Neural cell (in vitro differentiated cells): ENCODE measurements at regions not wholly inside any gene's neighbourhood (a gene's known extent, or its start where the extent isn't known, plus 50 kb on each side); places are given as distances from the start of the nearest gene placed in this dataset.
"Not testable (repeated sequence)": the region's sequence is repeated elsewhere in the genome, so short reads cannot be mapped to it uniquely, and the experiment has no call there.

ENCODE experiments used
- H2AFZ ChIP-seq: fragments of 200-600, 300-800 bp; sonication (generic), shearing (Covaris generic); 2 replicates; pipeline ENCODE4 v1.6.0; 2014; ENCODE audit warnings: low read depth, mild to moderate bottlenecking, antibody characterized with exemption, low read length, moderate library complexity
- H3F3A ChIP-seq: fragments of 200-600 bp; shearing (Covaris generic); 2 replicates; pipeline ENCODE4 v1.6.1; 2016; ENCODE audit warnings: mild to moderate bottlenecking, moderate library complexity, mixed read lengths, antibody characterized with exemption, low read length; ENCODE audit not compliant: insufficient read depth, poor library complexity, severe bottlenecking
- H3K27ac ChIP-seq: fragments of 200-600, 300-800 bp; sonication (generic), shearing (Covaris generic); 2 replicates; pipeline ENCODE4 v1.5.1; 2014; ENCODE audit warnings: mild to moderate bottlenecking, low read length, moderate library complexity
- H3K27me3 ChIP-seq: fragments of 300-800, 200-600 bp; sonication (generic), shearing (Covaris generic); 2 replicates; pipeline ENCODE4 v1.6.0; 2014; ENCODE audit warnings: mild to moderate bottlenecking, low read depth, low read length, moderate library complexity; ENCODE audit not compliant: insufficient read depth
- H3K36me3 ChIP-seq: fragments of 300-800, 200-600 bp; sonication (generic), shearing (Covaris generic); 2 replicates; pipeline ENCODE4 v1.5.1; 2014; ENCODE audit warnings: mild to moderate bottlenecking, antibody characterized with exemption, low read length, moderate library complexity; ENCODE audit not compliant: insufficient read depth
- H3K4me2 ChIP-seq: fragments of 300-800, 200-600 bp; sonication (generic), shearing (Covaris generic); 2 replicates; pipeline ENCODE4 v1.6.0; 2014; ENCODE audit warnings: mild to moderate bottlenecking, low read length
- H3K4me3 ChIP-seq: fragments of 300-800, 200-600 bp; sonication (generic), shearing (Covaris generic); 2 replicates; pipeline ENCODE4 v1.5.1; 2014; ENCODE audit warnings: mild to moderate bottlenecking, low read length, moderate library complexity
- H3K79me2 ChIP-seq: fragments of 200-600 bp; shearing (Covaris generic); replicated peaks from 2 replicates; pipeline ENCODE4 v1.6.0; 2014; ENCODE audit warnings: mild to moderate bottlenecking, low read length, moderate library complexity; ENCODE audit not compliant: insufficient read depth
- H3K9ac ChIP-seq: fragments of 300-800, 200-600 bp; sonication (generic), shearing (Covaris generic); 2 replicates; pipeline ENCODE4 v1.6.1; 2016; ENCODE audit warnings: mild to moderate bottlenecking, low read length, mixed read lengths
- H3K9me2 ChIP-seq: fragments of 200-600 bp; shearing (Covaris generic); 2 replicates; pipeline ENCODE4 v1.6.1; 2016; ENCODE audit warnings: mild to moderate bottlenecking, low read length, mixed read lengths; ENCODE audit not compliant: insufficient read depth
- H3K9me3 ChIP-seq: fragments of 200-600, 300-800 bp; sonication (generic), shearing (Covaris generic); 2 replicates; pipeline ENCODE4 v1.6.1; 2016; ENCODE audit warnings: mild to moderate bottlenecking, mixed run types, low read length, moderate library complexity, mixed read lengths
- H4K20me1 ChIP-seq: fragments of 200-600 bp; shearing (Covaris generic); 2 replicates; pipeline ENCODE4 v1.6.1; 2016; ENCODE audit warnings: mild to moderate bottlenecking, mixed run types; ENCODE audit not compliant: insufficient read depth
- CTCF ChIP-seq: fragments of 450-650 bp; IDR thresholded peaks from 2 replicates; pipeline ENCODE4 v1.5.1; 2014; ENCODE audit warnings: antibody characterized with exemption, mild to moderate bottlenecking, moderate library complexity; ENCODE audit not compliant: poor library complexity, severe bottlenecking
- EP300 ChIP-seq: fragments of 450-650 bp; conservative IDR thresholded peaks from 2 replicates; pipeline ENCODE4 v1.6.1; 2014; ENCODE audit warnings: antibody characterized with exemption, mild to moderate bottlenecking, moderate library complexity; ENCODE audit not compliant: poor library complexity, severe bottlenecking
- EZH2 ChIP-seq: fragments of 200-600, 300-800 bp; shearing (Covaris generic), sonication (generic); IDR thresholded peaks from 2 replicates; pipeline ENCODE4 v1.6.1; 2014; ENCODE audit warnings: antibody characterized with exemption, low read length, borderline replicate concordance, mild to moderate bottlenecking; ENCODE audit not compliant: insufficient read depth, poor library complexity, severe bottlenecking
- MXI1 ChIP-seq: fragments of 450-650 bp; conservative IDR thresholded peaks from 2 replicates; pipeline ENCODE4 v1.6.1; 2014; ENCODE audit warnings: antibody characterized with exemption, mild to moderate bottlenecking; ENCODE audit not compliant: poor library complexity, severe bottlenecking
- POLR2AphosphoS5 ChIP-seq: IDR thresholded peaks from 2 replicates; pipeline ENCODE4 v1.6.1; 2012
- RAD21 ChIP-seq: fragments of 450-650 bp; conservative IDR thresholded peaks from 2 replicates; pipeline ENCODE4 v1.6.1; 2014; ENCODE audit warnings: antibody characterized with exemption, mild to moderate bottlenecking, moderate library complexity
- SMC3 ChIP-seq: fragments of 450-650 bp; conservative IDR thresholded peaks from 2 replicates; pipeline ENCODE4 v1.6.1; 2014; ENCODE audit warnings: antibody characterized with exemption, mild to moderate bottlenecking, moderate library complexity; ENCODE audit not compliant: poor library complexity
- TAF1 ChIP-seq: IDR thresholded peaks from 2 replicates; pipeline ENCODE4 v1.6.1; 2012; ENCODE audit warnings: low read depth
- TF ChIP-seq, protein P1 (sequence below): IDR thresholded peaks from 2 replicates; pipeline ENCODE4 v1.6.1; 2012; ENCODE audit warnings: borderline replicate concordance

DNA sequence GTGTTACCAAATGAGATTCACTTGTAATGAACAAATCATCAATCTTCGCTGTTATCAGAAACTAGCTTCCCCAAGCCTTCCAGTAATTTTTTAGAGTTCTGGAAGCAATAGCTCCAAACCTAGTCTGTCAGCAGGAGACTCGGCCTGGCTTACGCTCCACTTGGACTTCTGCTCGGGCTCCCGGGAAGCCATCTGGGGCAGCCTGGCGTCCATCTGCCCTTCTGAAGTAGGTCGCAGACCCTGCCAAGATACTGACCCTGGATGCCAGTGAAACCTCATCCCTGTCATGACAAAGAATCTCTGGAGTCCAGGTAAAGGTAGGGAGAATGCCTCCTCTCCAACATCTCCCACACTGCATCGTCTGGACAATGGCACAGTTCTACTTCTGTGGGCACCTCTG, 493.8 kb upstream of the ZFP42 start:
- Histone ChIP-seq H3K9me2 (no peaks in the 10 kb centered on the region), H3K9ac (no peak overlapping the region), H3K27me3 (no peaks in the 10 kb centered on the region), H2AFZ (no peak overlapping the region), H4K20me1 (no peaks in the 10 kb centered on the region), H3K4me3 (no peak overlapping the region), H3K4me2 (no peak overlapping the region), H3K27ac (no peak overlapping the region), H3F3A (no peaks in the 10 kb centered on the region), H3K79me2 (no peaks in the 10 kb centered on the region), H3K36me3 (no peaks in the 10 kb centered on the region), H3K9me3 (no peaks in the 10 kb centered on the region)
- TF ChIP-seq CTCF, result no peak
- no peak for TF ChIP-seq TAF1
- no peak for TF ChIP-seq EP300
- TF ChIP-seq POLR2AphosphoS5, result no peak
- TF ChIP-seq, protein P1, sequence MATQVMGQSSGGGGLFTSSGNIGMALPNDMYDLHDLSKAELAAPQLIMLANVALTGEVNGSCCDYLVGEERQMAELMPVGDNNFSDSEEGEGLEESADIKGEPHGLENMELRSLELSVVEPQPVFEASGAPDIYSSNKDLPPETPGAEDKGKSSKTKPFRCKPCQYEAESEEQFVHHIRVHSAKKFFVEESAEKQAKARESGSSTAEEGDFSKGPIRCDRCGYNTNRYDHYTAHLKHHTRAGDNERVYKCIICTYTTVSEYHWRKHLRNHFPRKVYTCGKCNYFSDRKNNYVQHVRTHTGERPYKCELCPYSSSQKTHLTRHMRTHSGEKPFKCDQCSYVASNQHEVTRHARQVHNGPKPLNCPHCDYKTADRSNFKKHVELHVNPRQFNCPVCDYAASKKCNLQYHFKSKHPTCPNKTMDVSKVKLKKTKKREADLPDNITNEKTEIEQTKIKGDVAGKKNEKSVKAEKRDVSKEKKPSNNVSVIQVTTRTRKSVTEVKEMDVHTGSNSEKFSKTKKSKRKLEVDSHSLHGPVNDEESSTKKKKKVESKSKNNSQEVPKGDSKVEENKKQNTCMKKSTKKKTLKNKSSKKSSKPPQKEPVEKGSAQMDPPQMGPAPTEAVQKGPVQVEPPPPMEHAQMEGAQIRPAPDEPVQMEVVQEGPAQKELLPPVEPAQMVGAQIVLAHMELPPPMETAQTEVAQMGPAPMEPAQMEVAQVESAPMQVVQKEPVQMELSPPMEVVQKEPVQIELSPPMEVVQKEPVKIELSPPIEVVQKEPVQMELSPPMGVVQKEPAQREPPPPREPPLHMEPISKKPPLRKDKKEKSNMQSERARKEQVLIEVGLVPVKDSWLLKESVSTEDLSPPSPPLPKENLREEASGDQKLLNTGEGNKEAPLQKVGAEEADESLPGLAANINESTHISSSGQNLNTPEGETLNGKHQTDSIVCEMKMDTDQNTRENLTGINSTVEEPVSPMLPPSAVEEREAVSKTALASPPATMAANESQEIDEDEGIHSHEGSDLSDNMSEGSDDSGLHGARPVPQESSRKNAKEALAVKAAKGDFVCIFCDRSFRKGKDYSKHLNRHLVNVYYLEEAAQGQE, result no peak
- TF ChIP-seq RAD21, result no peak
- no peak for TF ChIP-seq MXI1
- no peak for TF ChIP-seq EZH2
- TF ChIP-seq SMC3, result no peak

DNA sequence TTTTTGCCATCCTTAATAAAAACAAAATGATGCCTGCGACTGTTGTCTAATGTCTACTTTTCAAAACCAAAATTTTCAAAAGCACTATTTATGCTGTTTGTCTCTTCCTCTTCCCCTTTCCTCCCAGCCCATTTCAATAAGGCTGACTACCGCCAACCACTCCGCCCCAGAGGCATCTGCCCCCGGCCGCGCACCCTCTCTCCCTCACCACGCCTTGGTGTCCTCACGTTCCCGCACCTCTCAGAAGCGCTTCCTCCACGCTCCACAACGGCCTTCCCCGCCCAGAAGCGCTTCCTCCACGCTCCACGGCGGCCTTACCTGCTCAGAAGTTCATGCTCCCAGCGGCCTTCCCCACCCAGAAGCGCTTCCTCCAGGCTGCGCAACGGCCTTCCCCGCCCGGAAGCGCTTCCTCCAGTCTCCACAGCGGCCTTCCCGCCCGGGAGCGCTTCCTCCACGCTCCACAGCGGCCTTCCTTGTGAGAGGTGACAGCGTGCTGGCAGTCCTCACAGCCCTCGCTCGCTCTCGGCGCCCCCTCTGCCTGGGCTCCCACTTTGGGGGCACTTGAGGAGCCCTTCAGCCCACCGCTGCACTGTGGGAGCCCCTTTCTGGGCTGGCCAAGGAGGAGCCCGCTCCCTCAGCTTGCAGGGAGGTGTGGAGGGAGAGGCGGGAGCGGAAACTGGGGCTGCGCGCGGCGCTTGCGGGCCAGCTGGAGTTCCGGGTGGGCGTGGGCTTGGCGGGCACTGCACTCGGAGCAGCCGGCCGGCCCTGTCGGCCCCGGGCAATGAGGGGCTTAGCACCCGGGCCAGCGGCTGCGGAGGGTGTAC, 490.4 kb upstream of the ZFP42 start:
- no peaks in the 10 kb centered on the region for H3K9me2 ChIP-seq
- no peak overlapping the region for H2AFZ ChIP-seq
- TF ChIP-seq, protein P1, result no peak
- no peak for TF ChIP-seq SMC3
- no peak for TF ChIP-seq TAF1
- no peak for TF ChIP-seq MXI1
- TF ChIP-seq CTCF, result no peak
- no peak for TF ChIP-seq EZH2
- no peak for TF ChIP-seq RAD21
- no peak for TF ChIP-seq EP300
- no peak for TF ChIP-seq POLR2AphosphoS5
- H3K9ac ChIP-seq, result no peak overlapping the region
- H3K9me3 ChIP-seq, result no peaks in the 10 kb centered on the region
- H3K27ac ChIP-seq, result no peak overlapping the region
- no peak overlapping the region for H3K4me2 ChIP-seq
- H3K4me3 ChIP-seq, result no peak overlapping the region
- no peaks in the 10 kb centered on the region for H3K79me2 ChIP-seq
- no peaks in the 10 kb centered on the region for H4K20me1 ChIP-seq
- H3K27me3 ChIP-seq, result no peaks in the 10 kb centered on the region
- no peaks in the 10 kb centered on the region for H3F3A ChIP-seq
- H3K36me3 ChIP-seq, result no peaks in the 10 kb centered on the region

GRCh38 chr4:187505798-187506141, 489.8 kb upstream of the ZFP42 start:
- H3F3A ChIP-seq, H3K4me2 ChIP-seq, H3K36me3 ChIP-seq, H3K4me3 ChIP-seq, H3K27ac ChIP-seq, H3K79me2 ChIP-seq, H3K9ac ChIP-seq, H4K20me1 ChIP-seq, H3K27me3 ChIP-seq, H2AFZ ChIP-seq, H3K9me3 ChIP-seq, H3K9me2 ChIP-seq: not testable (repeated sequence)
